Osteoblast (primary cell): ENCODE measurements at regions not wholly inside any gene's neighbourhood (a gene's known extent, or its start where the extent isn't known, plus 50 kb on each side); places are given as distances from the start of the nearest gene placed in this dataset.
A peak's percentile ranks its signal among the peaks of the same experiment; 100 is the strongest.

ENCODE experiments used
- DNase-seq: peaks from one replicate; pipeline ENCODE4 v3.0.0; 2011; ENCODE audit warnings: low spot score, mixed read lengths; ENCODE audit not compliant: insufficient read length; ENCODE audit errors: missing footprints
- H2AFZ ChIP-seq: 2 replicates; pipeline ENCODE4 v1.6.0; 2011; ENCODE audit warnings: mild to moderate bottlenecking, low read length
- H3K27ac ChIP-seq: 2 replicates; pipeline ENCODE4 v1.5.1; 2011; ENCODE audit warnings: mild to moderate bottlenecking, low read depth, low read length, moderate library complexity
- H3K27me3 ChIP-seq: 2 replicates; pipeline ENCODE4 v1.6.0; 2012; ENCODE audit warnings: mild to moderate bottlenecking, control low read depth, inconsistent platforms, low read length, moderate library complexity; ENCODE audit not compliant: insufficient read depth
- H3K36me3 ChIP-seq: 2 replicates; pipeline ENCODE4 v1.5.1; 2011; ENCODE audit warnings: mild to moderate bottlenecking, low read length, control low read depth, moderate library complexity; ENCODE audit not compliant: insufficient read depth
- H3K4me1 ChIP-seq: 2 replicates; pipeline ENCODE4 v1.5.1; 2011; ENCODE audit warnings: mild to moderate bottlenecking, low read length, control low read depth, moderate library complexity; ENCODE audit not compliant: insufficient read depth
- H3K4me2 ChIP-seq: 2 replicates; pipeline ENCODE4 v1.6.0; 2011; ENCODE audit warnings: mild to moderate bottlenecking, low read length; ENCODE audit not compliant: insufficient read depth
- H3K4me3 ChIP-seq: fragments of 200-600 bp; sonication (generic); 3 replicates; pipeline ENCODE4 v1.5.1; 2012; ENCODE audit warnings: mild to moderate bottlenecking, low read length, inconsistent platforms; ENCODE audit not compliant: insufficient read depth
- H3K79me2 ChIP-seq: 2 replicates; pipeline ENCODE4 v1.6.0; 2012; ENCODE audit warnings: mild to moderate bottlenecking, low read length, control low read depth, inconsistent platforms; ENCODE audit not compliant: insufficient read depth
- H3K9me3 ChIP-seq: 2 replicates; pipeline ENCODE4 v1.5.1; 2011; ENCODE audit warnings: low read depth, low read length, control low read depth
- H4K20me1 ChIP-seq: 2 replicates; pipeline ENCODE4 v1.6.0; 2012; ENCODE audit warnings: mild to moderate bottlenecking, low read length, control low read depth; ENCODE audit not compliant: insufficient read depth
- TF ChIP-seq, protein P1 (sequence below): IDR thresholded peaks from 2 replicates; pipeline ENCODE4 v1.5.1; 2011; ENCODE audit warnings: mild to moderate bottlenecking, low read depth, low read length, moderate library complexity; ENCODE audit errors: extremely low read depth

DNA sequence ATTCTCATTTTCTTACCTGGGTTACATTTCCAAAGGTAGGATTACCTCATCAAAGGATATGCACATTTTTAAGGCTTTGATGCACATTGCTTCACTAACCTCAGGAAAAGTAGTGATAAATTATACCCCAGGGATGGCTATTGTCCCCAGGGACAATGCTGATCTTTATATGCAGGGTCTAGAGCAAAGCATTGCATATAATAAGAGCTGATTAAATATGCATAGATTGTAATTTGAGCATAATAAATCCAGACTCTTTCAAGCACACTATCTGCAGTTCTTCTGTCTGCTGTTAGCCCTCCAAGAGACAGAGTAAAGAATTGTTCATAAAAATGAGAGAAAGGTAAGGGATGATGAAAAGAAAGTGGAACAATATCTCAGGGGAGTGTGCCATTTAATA is 57.3 kb upstream of the SYT13 start:
- Histone ChIP-seq H3K27me3 (peaks cover 44% of the 10 kb centered on the region), H2AFZ (no peak overlapping the region), H4K20me1 (no peaks in the 10 kb centered on the region), H3K79me2 (no peaks in the 10 kb centered on the region), H3K9me3 (no peaks in the 10 kb centered on the region), H3K4me1 (peaks cover 6% of the 10 kb centered on the region), H3K4me2 (no peak overlapping the region), H3K4me3 (no peak overlapping the region), H3K36me3 (no peaks in the 10 kb centered on the region), H3K27ac (no peak overlapping the region)
- TF ChIP-seq, protein P1, sequence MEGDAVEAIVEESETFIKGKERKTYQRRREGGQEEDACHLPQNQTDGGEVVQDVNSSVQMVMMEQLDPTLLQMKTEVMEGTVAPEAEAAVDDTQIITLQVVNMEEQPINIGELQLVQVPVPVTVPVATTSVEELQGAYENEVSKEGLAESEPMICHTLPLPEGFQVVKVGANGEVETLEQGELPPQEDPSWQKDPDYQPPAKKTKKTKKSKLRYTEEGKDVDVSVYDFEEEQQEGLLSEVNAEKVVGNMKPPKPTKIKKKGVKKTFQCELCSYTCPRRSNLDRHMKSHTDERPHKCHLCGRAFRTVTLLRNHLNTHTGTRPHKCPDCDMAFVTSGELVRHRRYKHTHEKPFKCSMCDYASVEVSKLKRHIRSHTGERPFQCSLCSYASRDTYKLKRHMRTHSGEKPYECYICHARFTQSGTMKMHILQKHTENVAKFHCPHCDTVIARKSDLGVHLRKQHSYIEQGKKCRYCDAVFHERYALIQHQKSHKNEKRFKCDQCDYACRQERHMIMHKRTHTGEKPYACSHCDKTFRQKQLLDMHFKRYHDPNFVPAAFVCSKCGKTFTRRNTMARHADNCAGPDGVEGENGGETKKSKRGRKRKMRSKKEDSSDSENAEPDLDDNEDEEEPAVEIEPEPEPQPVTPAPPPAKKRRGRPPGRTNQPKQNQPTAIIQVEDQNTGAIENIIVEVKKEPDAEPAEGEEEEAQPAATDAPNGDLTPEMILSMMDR: no peak
- DNase-seq: no peak

DNA sequence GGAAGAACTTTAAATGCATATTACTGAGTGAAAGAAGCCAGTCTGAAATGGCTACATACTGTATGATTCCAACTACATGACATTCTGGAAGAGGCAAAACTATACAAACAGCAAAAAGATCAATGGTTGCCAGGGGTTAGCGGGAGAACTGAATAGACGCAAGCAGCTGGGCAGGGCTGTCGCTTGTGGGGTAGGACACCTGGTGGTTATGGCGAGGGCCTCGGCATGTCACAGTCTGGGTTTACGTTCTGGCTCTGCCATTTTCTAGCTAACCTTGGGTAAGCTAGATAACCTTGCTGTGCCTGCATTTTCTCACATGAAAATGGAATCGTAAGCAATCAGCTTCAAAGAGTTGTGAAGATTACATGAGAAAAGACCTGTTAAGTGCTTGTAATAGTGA is 55.2 kb upstream of the SYT13 start:
- no peaks in the 10 kb centered on the region for H3K79me2 ChIP-seq
- H2AFZ ChIP-seq: no peak overlapping the region
- H3K4me3 ChIP-seq: no peak overlapping the region
- H3K27ac ChIP-seq: no peak overlapping the region
- H3K4me1 ChIP-seq: peaks cover 6% of the 10 kb centered on the region
- H3K36me3 ChIP-seq: no peaks in the 10 kb centered on the region
- H4K20me1 ChIP-seq: no peaks in the 10 kb centered on the region
- no peak overlapping the region for H3K4me2 ChIP-seq
- DNase-seq: no peak
- TF ChIP-seq, protein P1: no peak
- H3K27me3 ChIP-seq: peaks cover 49% of the 10 kb centered on the region
- no peaks in the 10 kb centered on the region for H3K9me3 ChIP-seq

GRCh38 chr11:45339729-45340519 is 53.8 kb upstream of the SYT13 start:
- Histone ChIP-seq H3K36me3 (no peaks in the 10 kb centered on the region), H3K4me3 (peak overlapping the region; percentile 60), H3K27me3 (peaks cover 41% of the 10 kb centered on the region), H3K27ac (no peak overlapping the region), H3K9me3 (no peaks in the 10 kb centered on the region), H2AFZ (peak overlapping the region; percentile 52), H3K4me1 (peaks cover 6% of the 10 kb centered on the region), H3K4me2 (peak overlapping the region; percentile 80), H4K20me1 (no peaks in the 10 kb centered on the region), H3K79me2 (no peaks in the 10 kb centered on the region)
- peak; percentile 95 for DNase-seq
- TF ChIP-seq, protein P1: peak; percentile 92

DNA sequence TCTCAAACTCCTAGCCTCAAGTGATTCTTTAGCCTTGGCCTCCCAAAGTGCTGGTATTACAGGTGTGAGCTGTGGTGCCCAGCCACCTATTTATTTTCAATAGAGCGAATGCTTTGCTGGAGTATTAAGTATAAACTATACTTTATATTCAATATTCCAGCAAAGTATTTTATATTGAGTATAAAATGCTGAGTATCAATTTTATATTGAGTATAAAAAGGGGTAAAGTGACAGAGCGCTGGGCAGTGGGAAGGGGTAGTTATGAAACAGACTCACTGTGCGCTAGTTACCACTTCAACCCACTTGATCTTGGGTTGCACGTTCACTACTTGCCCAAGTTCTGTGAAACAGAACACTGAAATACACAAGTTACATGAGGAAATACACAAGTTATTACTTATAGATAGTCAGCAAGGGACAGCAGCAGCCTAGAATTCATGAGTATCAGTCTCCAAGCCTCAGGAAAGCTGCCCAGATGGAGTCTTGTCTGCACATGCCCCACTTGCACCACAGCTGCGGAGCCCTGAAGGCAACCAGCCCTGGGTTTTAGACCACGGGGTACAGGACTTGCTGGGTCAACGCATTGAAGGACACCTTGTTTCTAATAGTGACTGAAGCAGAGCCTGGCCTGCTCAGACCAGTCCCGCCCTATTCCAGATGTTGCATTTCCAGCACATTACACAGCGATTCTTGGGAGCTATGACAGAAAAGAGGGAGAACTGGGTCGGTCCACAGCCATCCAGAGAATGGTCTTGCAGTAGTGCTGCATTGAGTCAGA is 51.6 kb upstream of the SYT13 start:
- DNase-seq: no peak
- Histone ChIP-seq H3K27me3 (peaks cover 22% of the 10 kb centered on the region), H4K20me1 (no peaks in the 10 kb centered on the region), H3K36me3 (no peaks in the 10 kb centered on the region), H3K9me3 (no peaks in the 10 kb centered on the region), H3K4me3 (no peak overlapping the region), H3K4me1 (peaks cover 10% of the 10 kb centered on the region), H2AFZ (no peak overlapping the region), H3K4me2 (no peak overlapping the region), H3K79me2 (no peaks in the 10 kb centered on the region), H3K27ac (no peak overlapping the region)
- TF ChIP-seq, protein P1: no peak
